Muscle layer of duodenum (tissue), 2 donors: ENCODE measurements at regions not wholly inside any gene's neighbourhood (a gene's known extent, or its start where the extent isn't known, plus 50 kb on each side); places are given as distances from the start of the nearest gene placed in this dataset.
"Not testable (repeated sequence)": the region's sequence is repeated elsewhere in the genome, so short reads cannot be mapped to it uniquely, and the experiment has no call there.

Source experiments
- H3K27ac ChIP-seq: one replicate; pipeline ENCODE4 v1.7.0; 2013; ENCODE audit warnings: mild to moderate bottlenecking, low read length
- H3K27me3 ChIP-seq: one replicate; pipeline ENCODE4 v1.7.0; 2013; ENCODE audit warnings: low read depth, mild to moderate bottlenecking, control low read depth, low read length
- H3K36me3 ChIP-seq, 2 donors: one replicate each; pipeline ENCODE4 v1.7.0; 2013; ENCODE audit warnings: low read length in 2 of 2, control low read depth in 1 of 2, mild to moderate bottlenecking in 1 of 2; ENCODE audit not compliant: insufficient read depth in 2 of 2, control insufficient read depth in 1 of 2
- H3K4me1 ChIP-seq, 2 donors: one replicate each; pipeline ENCODE4 v1.7.0; 2013; ENCODE audit warnings: low read length in 2 of 2, mild to moderate bottlenecking in 2 of 2, control low read depth in 1 of 2, moderate library complexity in 1 of 2; ENCODE audit not compliant: insufficient read depth in 2 of 2, control insufficient read depth in 1 of 2
- H3K4me3 ChIP-seq, 2 donors: one replicate each; pipeline ENCODE4 v1.7.0; 2013; ENCODE audit warnings: low read length in 2 of 2, low read depth in 1 of 2, mild to moderate bottlenecking in 1 of 2
- H3K9me3 ChIP-seq, 2 donors: one replicate each; pipeline ENCODE4 v1.7.0; 2013; ENCODE audit warnings: low read length in 2 of 2, control low read depth in 1 of 2, mild to moderate bottlenecking in 1 of 2; ENCODE audit not compliant: control insufficient read depth in 1 of 2
- donor health status: healthy.

GRCh38 chr3:110998766-110999165 is 72.8 kb upstream of the NECTIN3 start:
- H3K36me3 ChIP-seq, H3K9me3 ChIP-seq: not testable (repeated sequence)

GRCh38 chr3:111006485-111006884 is 65.1 kb upstream of the NECTIN3 start:
- H3K27me3 ChIP-seq, H3K27ac ChIP-seq, H3K4me1 ChIP-seq, H3K4me3 ChIP-seq, H3K36me3 ChIP-seq, H3K9me3 ChIP-seq: not testable (repeated sequence)

More at GRCh38 chr3:110998766-110999165, 72.8 kb upstream of the NECTIN3 start:
- not testable (repeated sequence) for H3K4me1 ChIP-seq, H3K4me3 ChIP-seq, H3K27ac ChIP-seq, H3K27me3 ChIP-seq

- H3K4me1 ChIP-seq: no peaks in the 10 kb centered on the region
- no peaks in the 10 kb centered on the region for H3K36me3 ChIP-seq
- no peak overlapping the region for H3K4me3 ChIP-seq
- no peak overlapping the region for H3K27ac ChIP-seq
- H3K27me3 ChIP-seq: no peaks in the 10 kb centered on the region
- H3K9me3 ChIP-seq: no peaks in the 10 kb centered on the region
Measured at GRCh38 chr3:111012388-111013248, 59.0 kb upstream of the NECTIN3 start.
